IPS-18c (cell line): ENCODE measurements at regions not wholly inside any gene's neighbourhood (a gene's known extent, or its start where the extent isn't known, plus 50 kb on each side); places are given as distances from the start of the nearest gene placed in this dataset.

Experiments
- H3K4me3 ChIP-seq: 2 replicates; pipeline ENCODE4 v1.7.0; 2013; ENCODE audit warnings: low read depth, mild to moderate bottlenecking, low read length, moderate library complexity; ENCODE audit not compliant: insufficient read depth
- H3K9me3 ChIP-seq: one replicate; pipeline ENCODE4 v1.6.1; 2013; ENCODE audit warnings: mild to moderate bottlenecking, low read length, moderate library complexity; ENCODE audit not compliant: control insufficient read depth, insufficient read depth

DNA sequence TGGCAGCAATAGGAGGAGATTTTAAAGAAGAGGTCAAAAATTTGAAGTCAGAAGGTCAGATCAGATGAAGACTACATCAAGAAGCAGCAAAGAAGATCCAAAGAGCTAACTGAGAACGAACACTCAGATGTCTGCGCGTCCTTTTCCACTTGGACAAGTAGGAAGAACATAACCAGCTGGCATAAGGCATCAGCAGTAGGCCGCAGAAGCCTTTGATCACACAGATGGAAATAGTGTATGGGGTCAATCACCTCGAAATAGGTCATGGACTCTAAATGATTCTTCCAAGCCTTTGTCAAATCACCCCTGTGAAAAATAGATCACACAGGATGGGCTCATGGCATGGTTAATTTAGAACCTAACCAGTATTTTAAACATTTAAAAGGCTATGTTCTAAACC lies 56.4 kb upstream of the TOM1L1 start:
- no peaks in the 10 kb centered on the region for H3K9me3 ChIP-seq

GRCh38 chr17:54848368-54848987 lies 52.2 kb upstream of the TOM1L1 start:
- Histone ChIP-seq H3K9me3 (no peaks in the 10 kb centered on the region), H3K4me3 (no peak overlapping the region)

More for the DNA sequence above, 56.4 kb upstream of the TOM1L1 start:
- no peak overlapping the region for H3K4me3 ChIP-seq

- Histone ChIP-seq H3K9me3 (no peaks in the 10 kb centered on the region), H3K4me3 (no peak overlapping the region)
Measured at GRCh38 chr17:54849660-54850059, 51.0 kb upstream of the TOM1L1 start.
